ENCODE measurements at regions not wholly inside any gene's neighbourhood (a gene's known extent, or its start where the extent isn't known, plus 50 kb on each side); places are given as distances from the start of the nearest gene placed in this dataset.
A peak's percentile ranks its signal among the peaks of the same experiment; 100 is the strongest.

- H3K9me3 ChIP-seq (ENCODE audit: control insufficient read depth, insufficient read depth, low read length), result no peaks in the 10 kb centered on the region
- no peak overlapping the region for H3K27ac ChIP-seq (ENCODE audit: low read depth, low read length)
- H3K4me3 ChIP-seq (ENCODE audit: low read depth, low read length), result no peak overlapping the region
- DNase-seq (ENCODE audit: low read depth in 4 of 6, low spot score in 6 of 6), result peak in 1 of 6 donors; percentile 21
- H3K36me3 ChIP-seq (ENCODE audit: control insufficient read depth, insufficient read depth, low read length), result no peaks in the 10 kb centered on the region
- H3K27me3 ChIP-seq (ENCODE audit: control insufficient read depth, insufficient read depth, low read length), result peaks cover 6% of the 10 kb centered on the region
- WGBS (ENCODE audit: insufficient coverage), result no CpG with 5 or more reads among the region's 5 CpGs
- H3K4me1 ChIP-seq (ENCODE audit: control insufficient read depth, insufficient read depth, low read length), result peaks cover 6% of the 10 kb centered on the region
Measured at GRCh38 chr10:117689566-117689965, 147.0 kb downstream of the EMX2 start.

GRCh38 chr10:117690359-117690758 lies 147.8 kb downstream of the EMX2 start:
- Histone ChIP-seq H3K4me3 (ENCODE audit: low read depth, low read length) (no peak overlapping the region), H3K36me3 (ENCODE audit: control insufficient read depth, insufficient read depth, low read length) (no peaks in the 10 kb centered on the region), H3K4me1 (ENCODE audit: control insufficient read depth, insufficient read depth, low read length) (no peaks in the 10 kb centered on the region), H3K27me3 (ENCODE audit: control insufficient read depth, insufficient read depth, low read length) (peaks cover 2% of the 10 kb centered on the region), H3K9me3 (ENCODE audit: control insufficient read depth, insufficient read depth, low read length) (no peaks in the 10 kb centered on the region), H3K27ac (ENCODE audit: low read depth, low read length) (no peak overlapping the region)
- WGBS (ENCODE audit: insufficient coverage), result 78% methylated on average over 6 of the region's 6 CpGs
- no peak for DNase-seq (ENCODE audit: low read depth in 4 of 6, low spot score in 6 of 6)

GRCh38 chr10:117694190-117694589 lies 151.6 kb downstream of the EMX2 start:
- H3K9me3 ChIP-seq (ENCODE audit: control insufficient read depth, insufficient read depth, low read length), result no peaks in the 10 kb centered on the region
- peaks cover 2% of the 10 kb centered on the region for H3K27me3 ChIP-seq (ENCODE audit: control insufficient read depth, insufficient read depth, low read length)
- no peak overlapping the region for H3K27ac ChIP-seq (ENCODE audit: low read depth, low read length)
- DNase-seq (ENCODE audit: low read depth in 4 of 6, low spot score in 6 of 6), result no peak
- no peaks in the 10 kb centered on the region for H3K4me1 ChIP-seq (ENCODE audit: control insufficient read depth, insufficient read depth, low read length)
- H3K36me3 ChIP-seq (ENCODE audit: control insufficient read depth, insufficient read depth, low read length), result no peaks in the 10 kb centered on the region
- WGBS (ENCODE audit: insufficient coverage), result 84% methylated on average over 5 of the region's 6 CpGs
- H3K4me3 ChIP-seq (ENCODE audit: low read depth, low read length), result no peak overlapping the region

- no peak overlapping the region for H3K4me3 ChIP-seq (ENCODE audit: low read depth, low read length)
- H3K27ac ChIP-seq (ENCODE audit: low read depth, low read length), result no peak overlapping the region
- H3K36me3 ChIP-seq (ENCODE audit: control insufficient read depth, insufficient read depth, low read length), result no peaks in the 10 kb centered on the region
- no CpG with 5 or more reads among the region's 2 CpGs for WGBS (ENCODE audit: insufficient coverage)
- peaks cover 2% of the 10 kb centered on the region for H3K27me3 ChIP-seq (ENCODE audit: control insufficient read depth, insufficient read depth, low read length)
- H3K9me3 ChIP-seq (ENCODE audit: control insufficient read depth, insufficient read depth, low read length), result no peaks in the 10 kb centered on the region
- no peaks in the 10 kb centered on the region for H3K4me1 ChIP-seq (ENCODE audit: control insufficient read depth, insufficient read depth, low read length)
- no peak for DNase-seq (ENCODE audit: low read depth in 4 of 6, low spot score in 6 of 6)
Measured at GRCh38 chr10:117697402-117697801, 154.9 kb downstream of the EMX2 start.

GRCh38 chr10:117698809-117699208 lies 156.3 kb downstream of the EMX2 start:
- Histone ChIP-seq H3K27ac (ENCODE audit: low read depth, low read length) (no peak overlapping the region), H3K27me3 (ENCODE audit: control insufficient read depth, insufficient read depth, low read length) (peaks cover 2% of the 10 kb centered on the region), H3K36me3 (ENCODE audit: control insufficient read depth, insufficient read depth, low read length) (no peaks in the 10 kb centered on the region), H3K9me3 (ENCODE audit: control insufficient read depth, insufficient read depth, low read length) (no peaks in the 10 kb centered on the region), H3K4me3 (ENCODE audit: low read depth, low read length) (no peak overlapping the region), H3K4me1 (ENCODE audit: control insufficient read depth, insufficient read depth, low read length) (no peaks in the 10 kb centered on the region)
- no CpG with 5 or more reads among the region's 2 CpGs for WGBS (ENCODE audit: insufficient coverage)
- DNase-seq (ENCODE audit: low read depth in 4 of 6, low spot score in 6 of 6), result no peak

GRCh38 chr10:117699436-117700075 lies 157.0 kb downstream of the EMX2 start:
- no peak for DNase-seq (ENCODE audit: low read depth in 4 of 6, low spot score in 6 of 6)
- H3K4me1 ChIP-seq (ENCODE audit: control insufficient read depth, insufficient read depth, low read length), result no peaks in the 10 kb centered on the region
- no peak overlapping the region for H3K27ac ChIP-seq (ENCODE audit: low read depth, low read length)
- whole genome bisulfite sequencing (ENCODE audit: insufficient coverage), result 83% methylated on average over 6 of the region's 7 CpGs
- H3K27me3 ChIP-seq (ENCODE audit: control insufficient read depth, insufficient read depth, low read length), result peaks cover 2% of the 10 kb centered on the region
- no peaks in the 10 kb centered on the region for H3K9me3 ChIP-seq (ENCODE audit: control insufficient read depth, insufficient read depth, low read length)
- no peak overlapping the region for H3K4me3 ChIP-seq (ENCODE audit: low read depth, low read length)
- no peaks in the 10 kb centered on the region for H3K36me3 ChIP-seq (ENCODE audit: control insufficient read depth, insufficient read depth, low read length)

GRCh38 chr10:117710181-117710798 lies 167.7 kb downstream of the EMX2 start:
- Histone ChIP-seq H3K9me3 (ENCODE audit: control insufficient read depth, insufficient read depth, low read length) (no peaks in the 10 kb centered on the region), H3K27me3 (ENCODE audit: control insufficient read depth, insufficient read depth, low read length) (no peaks in the 10 kb centered on the region), H3K36me3 (ENCODE audit: control insufficient read depth, insufficient read depth, low read length) (no peaks in the 10 kb centered on the region), H3K27ac (ENCODE audit: low read depth, low read length) (no peak overlapping the region), H3K4me1 (ENCODE audit: control insufficient read depth, insufficient read depth, low read length) (no peaks in the 10 kb centered on the region), H3K4me3 (ENCODE audit: low read depth, low read length) (no peak overlapping the region)
- no peak for DNase-seq (ENCODE audit: low read depth in 4 of 6, low spot score in 6 of 6)
- 95% methylated on average over 7 of the region's 8 CpGs for WGBS (ENCODE audit: insufficient coverage)

GRCh38 chr10:117716889-117717288 lies 174.3 kb downstream of the EMX2 start:
- no CpG with 5 or more reads among the region's 1 CpG for WGBS (ENCODE audit: insufficient coverage)
- Histone ChIP-seq H3K36me3 (ENCODE audit: control insufficient read depth, insufficient read depth, low read length) (no peaks in the 10 kb centered on the region), H3K27me3 (ENCODE audit: control insufficient read depth, insufficient read depth, low read length) (peaks cover 8% of the 10 kb centered on the region), H3K27ac (ENCODE audit: low read depth, low read length) (no peak overlapping the region), H3K4me3 (ENCODE audit: low read depth, low read length) (no peak overlapping the region), H3K9me3 (ENCODE audit: control insufficient read depth, insufficient read depth, low read length) (no peaks in the 10 kb centered on the region), H3K4me1 (ENCODE audit: control insufficient read depth, insufficient read depth, low read length) (no peaks in the 10 kb centered on the region)
- no peak for DNase-seq (ENCODE audit: low read depth in 4 of 6, low spot score in 6 of 6)

GRCh38 chr10:117718986-117719920 lies 176.7 kb downstream of the EMX2 start:
- Histone ChIP-seq H3K36me3 (ENCODE audit: control insufficient read depth, insufficient read depth, low read length) (no peaks in the 10 kb centered on the region), H3K4me1 (ENCODE audit: control insufficient read depth, insufficient read depth, low read length) (no peaks in the 10 kb centered on the region), H3K4me3 (ENCODE audit: low read depth, low read length) (no peak overlapping the region), H3K9me3 (ENCODE audit: control insufficient read depth, insufficient read depth, low read length) (no peaks in the 10 kb centered on the region), H3K27me3 (ENCODE audit: control insufficient read depth, insufficient read depth, low read length) (peaks cover 21% of the 10 kb centered on the region), H3K27ac (ENCODE audit: low read depth, low read length) (no peak overlapping the region)
- 64% methylated on average over 5 of the region's 9 CpGs for WGBS (ENCODE audit: insufficient coverage)
- DNase-seq (ENCODE audit: low read depth in 4 of 6, low spot score in 6 of 6), result peak in 2 of 6 donors; percentile 4 to 82

Data from spinal cord (tissue), 9 donors.